ENCODE measurements at regions not wholly inside any gene's neighbourhood (a gene's known extent, or its start where the extent isn't known, plus 50 kb on each side); places are given as distances from the start of the nearest gene placed in this dataset.

GRCh38 chr2:71804281-71804751 is 343.3 kb downstream of the CYP26B1 start:
- DNase-seq, result no peak

GRCh38 chr2:71803398-71803797 is 344.3 kb downstream of the CYP26B1 start:
- DNase-seq, result no peak

- no peak for DNase-seq
These were observed 345.1 kb downstream of the CYP26B1 start for GRCh38 chr2:71802556-71802955.

GRCh38 chr2:71801969-71802368 is 345.7 kb downstream of the CYP26B1 start:
- DNase-seq, result no peak

- DNase-seq, result no peak
These were observed 346.1 kb downstream of the CYP26B1 start for GRCh38 chr2:71801556-71801955.

GRCh38 chr2:71800851-71801250 is 346.8 kb downstream of the CYP26B1 start:
- no peak for DNase-seq

- no peak for DNase-seq
These were observed 346.9 kb downstream of the DYSF start for GRCh38 chr2:71800106-71800809.

- DNase-seq, result no peak
These were observed 345.7 kb downstream of the DYSF start for GRCh38 chr2:71799013-71799575.

GRCh38 chr2:71798266-71799012 is 345.1 kb downstream of the DYSF start:
- DNase-seq, result no peak

GRCh38 chr2:71797035-71797810 is 343.9 kb downstream of the DYSF start:
- no peak for DNase-seq

- DNase-seq, result no peak
These were observed 342.8 kb downstream of the DYSF start for GRCh38 chr2:71796174-71796593.

GRCh38 chr2:71795486-71795885 is 342.1 kb downstream of the DYSF start:
- no peak for DNase-seq

- DNase-seq, result no peak
These were observed 341.2 kb downstream of the DYSF start for GRCh38 chr2:71794611-71795010.

GRCh38 chr2:71793926-71794325 is 340.6 kb downstream of the DYSF start:
- no peak for DNase-seq

GRCh38 chr2:71792926-71793761 is 339.8 kb downstream of the DYSF start:
- no peak for DNase-seq

- no peak for DNase-seq
These were observed 338.3 kb downstream of the DYSF start for GRCh38 chr2:71791501-71792135.

GRCh38 chr2:71791061-71791450 is 337.7 kb downstream of the DYSF start:
- no peak for DNase-seq

GRCh38 chr2:71790226-71791060 is 337.1 kb downstream of the DYSF start:
- DNase-seq, result no peak

GRCh38 chr2:71789556-71790204 is 336.3 kb downstream of the DYSF start:
- DNase-seq, result no peak

- no peak for DNase-seq
These were observed 335.4 kb downstream of the DYSF start for GRCh38 chr2:71788601-71789240.

Data from NCI-H1105 (cell line).